Activated CD8-positive, alpha-beta memory T cell treated with anti-CD3 and anti-CD28 coated beads, Interleukin-2, amount 50 U/mL, for 24 hours (primary cell): ENCODE measurements at regions not wholly inside any gene's neighbourhood (a gene's known extent, or its start where the extent isn't known, plus 50 kb on each side); places are given as distances from the start of the nearest gene placed in this dataset.

Experiments used
- DNase-seq: peaks from one replicate; pipeline ENCODE4 v3.0.0-alpha.2; 2020; ENCODE audit errors: extremely low read depth

DNA sequence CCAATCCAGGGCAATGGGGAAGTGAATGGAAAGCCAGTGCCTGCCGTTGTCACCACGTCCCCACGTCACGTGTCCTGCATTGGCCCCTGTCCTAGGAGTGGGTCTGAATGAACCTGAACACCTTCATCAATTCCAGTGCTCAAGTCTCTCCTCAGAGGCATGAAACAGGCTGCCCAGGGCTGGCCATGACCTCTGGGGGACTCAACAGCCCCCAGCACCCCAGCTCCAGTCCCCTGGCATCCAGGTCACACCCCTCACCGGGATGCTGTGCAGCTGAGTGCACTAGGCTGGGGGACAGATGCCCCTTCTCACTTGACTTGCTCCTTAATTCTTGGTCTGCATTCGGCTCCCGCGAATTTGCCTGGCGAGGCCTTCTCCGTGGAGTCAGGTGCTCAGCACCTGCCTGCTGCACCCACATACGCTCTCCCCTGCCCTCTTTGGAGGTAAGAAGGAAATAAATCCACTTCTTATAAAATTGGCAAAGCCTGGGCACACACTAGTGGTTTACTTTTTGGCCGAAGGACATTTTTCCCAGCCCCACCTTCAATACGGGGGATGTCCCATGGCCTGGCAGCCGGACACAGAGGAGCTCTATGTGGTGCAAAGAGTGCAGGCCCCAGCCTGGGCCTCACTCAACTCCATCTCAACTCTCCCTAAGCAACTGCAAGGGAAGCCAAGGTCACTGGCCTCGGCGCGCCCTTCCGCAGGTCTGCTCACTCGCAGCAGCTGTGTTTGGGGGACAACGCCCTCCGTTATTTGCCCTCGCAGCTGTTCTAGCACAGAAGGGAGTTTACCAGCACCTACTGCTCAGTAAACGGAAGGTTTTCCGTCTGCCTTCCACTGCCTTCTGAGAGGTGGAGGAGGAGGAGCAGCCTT, 77.6 kb upstream of the SHH start:
- DNase-seq: no peak

- no peak for DNase-seq
These were observed 74.9 kb upstream of the SHH start for GRCh38 chr7:155887174-155887525.

DNA sequence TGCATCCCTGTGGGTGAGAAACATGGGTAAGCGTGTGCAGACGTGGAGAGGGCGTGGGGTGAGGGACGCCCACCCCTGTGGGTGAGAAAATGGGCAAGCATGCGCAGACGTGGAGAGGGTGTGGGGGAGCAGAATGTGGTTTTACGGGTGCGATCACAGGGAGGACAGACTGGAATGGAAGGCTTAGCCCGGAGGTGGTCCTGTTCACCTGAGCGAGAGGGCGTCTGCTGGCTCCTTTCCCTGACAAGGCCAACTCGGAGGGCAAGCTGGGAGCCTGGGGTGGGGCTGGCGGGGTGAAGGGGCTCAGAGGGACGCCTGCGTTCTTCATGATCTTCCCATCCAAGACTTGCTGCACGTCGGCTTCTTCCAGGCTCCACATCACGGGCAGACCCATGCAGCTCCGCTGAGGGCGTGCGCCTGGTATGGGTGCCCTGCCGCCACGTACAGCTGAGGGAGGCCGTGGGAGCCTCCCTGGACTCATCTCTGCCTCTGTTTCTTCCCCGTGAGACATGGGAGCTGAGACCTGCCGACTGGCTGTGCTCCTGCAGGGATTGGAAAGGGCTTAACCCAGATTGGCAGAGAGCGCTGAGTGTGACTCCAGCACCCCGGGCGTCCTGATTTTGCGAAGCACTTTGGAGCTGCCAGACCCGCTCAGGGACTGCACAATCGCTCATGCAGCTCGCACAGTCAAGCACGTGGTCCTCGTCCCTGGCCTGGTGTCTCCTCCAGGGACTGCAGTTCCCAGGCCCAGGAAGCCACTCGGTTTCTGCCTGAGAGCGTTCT, 74.3 kb upstream of the SHH start:
- DNase-seq: no peak

GRCh38 chr7:155885167-155886155, 73.2 kb upstream of the SHH start:
- DNase-seq: no peak

DNA sequence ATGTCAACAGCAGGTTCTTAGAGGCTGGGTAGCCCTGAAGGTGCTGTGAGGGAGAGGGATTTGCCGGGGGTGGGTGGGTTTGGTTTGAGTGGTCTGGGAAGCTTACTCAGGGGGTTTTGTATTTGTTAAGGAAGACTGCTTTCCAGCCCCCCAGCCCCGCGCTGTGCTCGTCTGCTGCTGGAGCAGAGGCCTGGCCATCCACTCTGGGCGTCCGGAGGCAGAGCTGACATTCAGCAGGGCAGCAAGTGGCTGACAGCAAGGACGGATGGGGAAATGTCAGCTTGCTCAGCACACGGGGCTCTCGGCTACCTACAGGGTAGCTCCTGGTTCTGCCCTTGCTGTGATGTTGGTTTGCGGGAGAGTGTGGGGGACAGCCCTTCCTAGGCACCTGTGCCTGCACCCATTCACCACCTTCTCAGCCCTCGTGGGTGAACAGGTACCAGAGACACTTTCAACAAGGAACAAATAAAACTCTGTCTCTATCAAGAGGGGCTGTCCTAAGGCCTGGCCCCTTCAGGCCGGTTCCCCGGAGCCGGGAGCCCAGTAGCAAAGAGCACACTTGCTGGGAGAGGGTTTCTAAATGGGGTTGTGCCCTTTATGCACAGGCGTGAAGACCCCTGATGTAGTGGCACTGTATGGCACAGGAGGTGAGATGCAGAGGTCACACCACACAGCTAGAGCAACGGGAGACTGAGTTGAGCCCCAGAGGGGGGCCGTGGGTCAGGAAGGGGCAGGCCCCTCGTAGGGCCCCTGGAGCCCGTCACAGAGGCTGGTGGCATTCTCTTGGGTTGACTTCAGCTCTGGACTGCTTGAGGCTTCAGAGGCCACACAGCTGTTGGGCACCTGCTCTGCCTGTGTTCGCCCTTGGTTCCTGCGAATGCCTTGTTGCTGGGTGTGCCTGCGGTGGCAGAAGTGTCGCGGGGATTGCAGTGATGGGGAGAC, 72.2 kb upstream of the SHH start:
- DNase-seq: no peak

- DNase-seq: no peak
These were observed 71.4 kb upstream of the SHH start for GRCh38 chr7:155883491-155884224.

DNA sequence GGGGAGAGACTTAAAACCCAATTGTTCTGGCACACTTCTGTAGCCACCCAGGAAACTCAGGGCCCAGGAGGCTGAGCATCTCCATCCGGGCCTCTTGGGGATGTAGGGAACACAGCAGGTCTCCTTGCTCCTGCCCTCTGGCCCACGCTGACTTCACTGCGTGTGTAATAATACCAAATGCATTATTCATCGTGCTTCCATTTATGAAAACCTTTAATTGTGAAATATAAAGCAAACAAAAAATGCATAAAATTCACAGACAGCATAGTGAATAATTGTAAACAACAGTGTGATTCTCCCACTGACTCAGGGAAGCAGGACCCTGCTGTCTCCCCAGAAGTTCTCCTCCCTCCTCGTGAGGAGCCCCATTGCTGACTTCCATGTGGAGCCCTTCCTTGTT, 70.3 kb upstream of the SHH start:
- DNase-seq: no peak

GRCh38 chr7:155881471-155882350, 69.4 kb upstream of the SHH start:
- DNase-seq: no peak

DNA sequence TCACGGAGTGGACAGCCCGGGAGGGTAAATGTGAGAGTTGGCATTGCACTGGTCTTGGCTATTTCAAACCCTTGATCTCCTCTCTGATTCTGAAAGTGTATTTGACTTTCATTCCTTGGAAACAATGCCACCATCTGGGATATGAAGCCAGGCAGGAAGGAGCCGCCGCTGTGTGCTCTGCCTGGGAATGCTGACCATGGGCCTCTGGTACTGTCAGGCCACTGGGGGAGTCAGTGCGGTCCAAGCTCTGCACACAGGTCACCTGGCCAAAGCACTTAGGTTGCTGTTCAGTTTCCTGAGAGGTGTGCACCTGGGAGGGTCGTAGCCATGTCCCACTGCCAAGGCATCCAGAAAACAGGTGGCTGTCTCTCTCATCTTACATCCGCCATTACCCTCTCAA, 68.5 kb upstream of the SHH start:
- DNase-seq: no peak

- DNase-seq: no peak
These were observed 67.3 kb upstream of the SHH start for GRCh38 chr7:155879592-155879991.

- DNase-seq: no peak
These were observed 66.4 kb upstream of the SHH start for GRCh38 chr7:155878674-155879073.

DNA sequence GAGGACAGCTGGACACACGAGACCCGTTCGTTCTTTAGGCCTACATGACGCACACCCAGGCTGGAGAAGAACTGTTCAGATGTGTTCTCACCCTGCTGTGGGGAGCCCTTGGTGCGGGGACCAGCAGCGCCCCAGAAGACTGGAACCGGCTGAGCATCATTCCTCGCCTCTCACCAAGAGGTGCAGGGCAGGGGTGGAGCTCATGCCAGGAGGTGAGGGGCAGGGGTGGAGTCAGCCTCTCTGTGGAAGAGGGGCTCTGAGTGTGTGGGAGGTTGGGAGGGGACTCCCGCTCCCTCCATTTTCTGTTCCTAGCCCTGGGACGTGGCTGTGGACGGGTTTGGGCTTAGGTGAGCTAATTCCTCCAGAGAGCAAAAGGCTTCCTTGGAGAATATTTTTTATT, 66.0 kb upstream of the SHH start:
- no peak for DNase-seq

DNA sequence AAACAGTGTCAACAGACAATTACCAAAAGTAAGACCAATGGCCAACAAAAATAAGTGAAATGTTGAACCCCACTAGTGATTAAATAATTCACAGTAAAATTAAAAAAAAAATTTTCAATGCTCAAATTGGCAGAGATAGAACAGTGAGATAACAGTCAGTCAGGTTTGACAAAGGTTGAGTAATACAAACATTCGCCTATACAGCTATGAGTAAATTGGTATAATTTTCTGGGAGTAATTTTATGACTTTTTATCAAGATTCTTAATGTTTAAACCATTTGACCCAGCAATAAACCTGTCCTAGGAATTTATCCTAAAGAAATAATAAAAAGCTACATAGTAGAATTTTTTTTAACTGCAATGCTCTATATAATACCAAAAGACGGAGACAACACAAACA, 64.9 kb upstream of the SHH start:
- no peak for DNase-seq

DNA sequence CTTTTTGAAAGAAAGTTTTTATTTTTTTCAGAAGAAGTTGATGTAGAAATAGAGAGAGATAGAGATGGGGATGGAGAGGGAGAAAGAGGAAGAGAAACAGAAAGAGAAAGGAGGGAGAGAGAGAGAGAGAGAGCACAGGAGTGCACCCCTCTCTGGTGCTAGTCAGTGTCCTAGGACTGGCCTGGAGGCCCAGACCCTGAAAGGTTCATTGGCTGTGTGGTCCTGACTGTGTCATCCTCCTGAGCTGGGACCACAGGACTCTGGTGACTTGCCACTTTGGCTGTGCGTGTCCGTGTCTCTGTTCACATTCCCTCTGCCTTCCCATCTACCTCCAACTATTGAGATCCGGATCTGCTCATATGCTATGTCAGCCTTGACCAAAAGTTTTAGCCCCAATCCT, 62.1 kb upstream of the SHH start:
- no peak for DNase-seq

- DNase-seq: no peak
These were observed 61.7 kb upstream of the SHH start for GRCh38 chr7:155874010-155874409.

GRCh38 chr7:155872678-155873369, 60.6 kb upstream of the SHH start:
- no peak for DNase-seq

DNA sequence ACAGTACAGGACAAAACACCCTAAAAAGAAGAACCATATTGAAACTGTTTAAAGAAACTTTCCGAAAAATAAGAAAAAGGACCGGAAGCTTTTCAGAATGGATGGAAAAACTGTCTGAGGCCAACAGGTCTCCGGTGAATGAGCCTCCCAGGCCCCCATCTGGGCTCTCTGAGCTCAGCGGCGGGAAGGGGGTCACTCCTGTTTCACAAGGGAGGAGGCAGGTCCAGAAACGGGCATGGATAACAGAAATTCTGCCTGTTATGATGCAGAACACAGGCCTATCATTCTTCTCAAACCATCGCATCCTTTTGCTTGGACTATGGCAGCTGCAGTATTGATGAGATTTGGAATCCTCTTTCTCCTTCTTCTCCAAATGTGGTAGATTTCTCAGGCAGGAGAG, 58.9 kb upstream of the SHH start:
- no peak for DNase-seq

DNA sequence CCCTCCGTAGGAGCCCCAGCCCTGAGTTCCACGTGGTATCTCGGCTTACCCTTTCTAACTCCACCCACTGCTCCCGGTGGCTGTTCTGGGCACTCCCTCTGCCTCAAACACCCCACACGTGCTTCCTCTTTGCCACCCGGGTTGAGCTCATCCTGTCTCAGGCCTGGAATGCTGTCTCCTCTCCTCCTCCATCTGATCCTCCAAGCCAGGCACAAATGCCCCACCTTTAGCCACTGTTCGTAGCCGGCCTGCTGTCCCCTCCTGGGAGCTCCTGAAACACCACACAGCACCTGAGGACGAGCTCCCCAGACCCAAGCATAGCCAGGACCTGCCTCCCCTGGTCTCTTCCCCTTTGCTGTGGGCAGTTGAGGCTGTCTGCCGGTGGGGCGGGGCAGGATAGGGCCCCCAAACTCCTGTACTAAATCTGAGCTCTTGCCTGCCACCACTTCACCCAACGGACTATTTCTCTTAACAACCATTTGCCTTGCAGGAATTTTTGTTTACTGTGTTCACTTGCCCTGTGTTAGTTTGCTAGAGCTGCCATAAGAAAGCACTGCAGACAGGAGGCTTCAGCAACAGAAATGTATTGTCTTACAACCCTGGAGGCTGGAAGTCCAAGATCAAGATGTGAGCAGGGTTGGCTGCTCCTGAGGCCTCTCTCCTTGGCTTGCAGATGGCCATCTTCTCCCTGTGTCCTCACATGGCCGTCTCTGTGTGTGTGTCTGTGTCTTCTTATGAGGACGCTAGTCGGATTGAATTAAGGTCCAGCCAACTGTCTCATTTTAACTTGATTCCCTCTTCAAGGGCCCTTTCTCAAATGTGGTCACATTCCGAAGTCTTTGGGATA, 58.3 kb upstream of the SHH start:
- no peak for DNase-seq
